SK-N-MC (cell line): ENCODE measurements at regions not wholly inside any gene's neighbourhood (a gene's known extent, or its start where the extent isn't known, plus 50 kb on each side); places are given as distances from the start of the nearest gene placed in this dataset.

ENCODE experiments used
- EZH2 ChIP-seq: fragments of 200-600 bp; sonication (generic); IDR thresholded peaks from one replicate; pipeline ENCODE4 v1.6.1; 2017; ENCODE audit warnings: antibody characterized with exemption
- POLR2AphosphoS5 ChIP-seq: IDR thresholded peaks from 2 replicates; pipeline ENCODE4 v1.6.1; 2012; ENCODE audit warnings: mild to moderate bottlenecking, low read depth, low read length, borderline replicate concordance

- no peak for TF ChIP-seq POLR2AphosphoS5
- no peak for TF ChIP-seq EZH2
Measured at GRCh38 chr3:144820726-144821125, 849.1 kb downstream of the DIPK2A start.
